Psoas muscle (tissue), 7 donors: ENCODE measurements at regions not wholly inside any gene's neighbourhood (a gene's known extent, or its start where the extent isn't known, plus 50 kb on each side); places are given as distances from the start of the nearest gene placed in this dataset.

Source experiments
- ATAC-seq, 4 donors: fragments of 200-7000 bp; cut with Tn5 transposase; one replicate each; pipeline ENCODE4 v1.9.1; 2020; ENCODE audit warnings: moderate library complexity in 3 of 4, mild to moderate bottlenecking in 2 of 4
- DNase-seq, 2 donors: peaks; one replicate each; pipeline ENCODE4 v3.0.0-alpha.2; 2020
- H3K27ac ChIP-seq: fragments of 200-600 bp; one replicate; pipeline ENCODE4 v1.8.0; 2022
- H3K27me3 ChIP-seq, 3 donors: fragments of 200-600 bp in 1 of 3; one replicate each; pipeline versions ENCODE4 v1.6.1 to v1.8.0; 2013 to 2022; ENCODE audit warnings: low read length in 2 of 3, mild to moderate bottlenecking in 2 of 3, moderate library complexity in 1 of 3; ENCODE audit not compliant: insufficient read depth in 3 of 3
- H3K36me3 ChIP-seq, 2 donors: fragments of 200-600 bp in 1 of 2; one replicate each; pipeline versions ENCODE4 v1.6.1 to v1.8.0; 2013 to 2022; ENCODE audit warnings: low read depth in 1 of 2, mild to moderate bottlenecking in 1 of 2, moderate library complexity in 1 of 2; ENCODE audit not compliant: insufficient read depth in 1 of 2
- H3K4me1 ChIP-seq: fragments of 200-600 bp; one replicate; pipeline ENCODE4 v1.8.0; 2022
- H3K4me3 ChIP-seq: fragments of 200-600 bp; one replicate; pipeline ENCODE4 v1.8.0; 2022; ENCODE audit warnings: mild to moderate bottlenecking
- H3K9me3 ChIP-seq: fragments of 200-600 bp; one replicate; pipeline ENCODE4 v1.8.0; 2022
- WGBS, 3 donors: extraction: QIAGEN DNeasy Blood & Tissue Kit; methylation state at CpG; one replicate each; pipeline versions ENCODE4 v1.1.6 to v1.1.7; 2013; 5-methylcytosine and 5-hydroxymethylcytosine counted together
- intact Hi-C, 2 donors: fragments of 100-400 bp; cut with DNase I; formaldehyde crosslinking; loops; one replicate each; pipeline versions ENCODE4 v1.11.0 to v1.14.2; 2022
- TF ChIP-seq, protein P1 (sequence below): fragments of 200-600 bp; IDR thresholded peaks from one replicate; pipeline ENCODE4 v1.8.0; 2022; ENCODE audit warnings: antibody characterized with exemption
- donor health status: healthy with polysubstance abuse.
- donor health status: DM: no; HTN: no; CAD: no; lungs with moderate emphysema.
- donor health status: Bipolar disorder and iron deficiency.
- donor health status: healthy.
- donor health status: DM: yes; HTN: yes; CAD: no.
- donor health status: DM: no; HTN: no; CAD: no.
- donor health status: DM: yes; HTN: yes; CAD: no.

- ATAC-seq (no peak), DNase-seq (no peak)
- intact Hi-C loops: no loop called here
- Histone ChIP-seq H3K27me3 (peaks cover 0 to 2% (median 0%) of the 10 kb centered on the region in 3 donors), H3K27ac (no peak overlapping the region), H3K4me3 (no peak overlapping the region), H3K9me3 (no peaks in the 10 kb centered on the region), H3K36me3 (no peaks in the 10 kb centered on the region), H3K4me1 (no peaks in the 10 kb centered on the region)
- 61 to 75% (median 69%) methylated on average over 5 of the region's 5 CpGs for WGBS, 3 donors
- TF ChIP-seq, protein P1, sequence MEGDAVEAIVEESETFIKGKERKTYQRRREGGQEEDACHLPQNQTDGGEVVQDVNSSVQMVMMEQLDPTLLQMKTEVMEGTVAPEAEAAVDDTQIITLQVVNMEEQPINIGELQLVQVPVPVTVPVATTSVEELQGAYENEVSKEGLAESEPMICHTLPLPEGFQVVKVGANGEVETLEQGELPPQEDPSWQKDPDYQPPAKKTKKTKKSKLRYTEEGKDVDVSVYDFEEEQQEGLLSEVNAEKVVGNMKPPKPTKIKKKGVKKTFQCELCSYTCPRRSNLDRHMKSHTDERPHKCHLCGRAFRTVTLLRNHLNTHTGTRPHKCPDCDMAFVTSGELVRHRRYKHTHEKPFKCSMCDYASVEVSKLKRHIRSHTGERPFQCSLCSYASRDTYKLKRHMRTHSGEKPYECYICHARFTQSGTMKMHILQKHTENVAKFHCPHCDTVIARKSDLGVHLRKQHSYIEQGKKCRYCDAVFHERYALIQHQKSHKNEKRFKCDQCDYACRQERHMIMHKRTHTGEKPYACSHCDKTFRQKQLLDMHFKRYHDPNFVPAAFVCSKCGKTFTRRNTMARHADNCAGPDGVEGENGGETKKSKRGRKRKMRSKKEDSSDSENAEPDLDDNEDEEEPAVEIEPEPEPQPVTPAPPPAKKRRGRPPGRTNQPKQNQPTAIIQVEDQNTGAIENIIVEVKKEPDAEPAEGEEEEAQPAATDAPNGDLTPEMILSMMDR: no peak
Observed at GRCh38 chr19:31938675-31939074, 406.7 kb upstream of the ZNF507 start.

DNA sequence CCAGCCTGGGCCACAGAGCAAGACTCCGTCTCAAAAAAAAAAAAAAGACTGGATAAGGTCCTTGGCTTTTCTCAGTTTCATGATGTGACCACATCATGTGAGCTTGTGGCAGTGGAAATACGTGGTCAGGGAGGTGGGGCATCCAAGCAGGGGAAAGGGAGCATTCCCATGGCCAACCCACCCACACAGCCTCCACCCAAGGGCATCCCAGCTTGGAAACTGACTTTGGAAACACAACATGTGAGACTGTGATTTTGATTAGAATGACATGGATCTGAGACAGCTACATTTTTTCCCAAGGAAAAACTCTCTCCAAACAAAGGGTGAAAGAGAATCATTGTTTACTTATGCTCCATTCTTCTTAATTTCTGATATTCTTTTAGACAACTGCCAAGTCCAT is 405.0 kb upstream of the ZNF507 start:
- TF ChIP-seq, protein P1: no peak
- ATAC-seq (no peak), DNase-seq (no peak)
- Histone ChIP-seq H3K9me3 (no peaks in the 10 kb centered on the region), H3K27ac (no peak overlapping the region), H3K4me3 (no peak overlapping the region), H3K36me3 (no peaks in the 10 kb centered on the region), H3K4me1 (no peaks in the 10 kb centered on the region), H3K27me3 (peaks cover 0 to 2% (median 0%) of the 10 kb centered on the region in 3 donors)
- intact Hi-C loops: no loop called here
- WGBS, 3 donors: 72 to 80% (median 73%) methylated on average over 2 of the region's 2 CpGs

GRCh38 chr19:31943191-31943661 is 402.2 kb upstream of the ZNF507 start:
- intact Hi-C loops: no loop called here
- H3K9me3 ChIP-seq: no peaks in the 10 kb centered on the region
- 55 to 59% (median 57%) methylated on average over 11 of the region's 11 CpGs for WGBS, 3 donors
- TF ChIP-seq, protein P1: no peak
- H3K4me3 ChIP-seq: no peak overlapping the region
- H3K4me1 ChIP-seq: no peaks in the 10 kb centered on the region
- peaks cover 0 to 2% (median 0%) of the 10 kb centered on the region in 3 donors for H3K27me3 ChIP-seq
- no peak for ATAC-seq
- DNase-seq: no peak
- no peaks in the 10 kb centered on the region for H3K36me3 ChIP-seq
- no peak overlapping the region for H3K27ac ChIP-seq

GRCh38 chr19:31943778-31944177 is 401.6 kb upstream of the ZNF507 start:
- TF ChIP-seq, protein P1: no peak
- whole genome bisulfite sequencing, 3 donors: 82 to 86% (median 85%) methylated on average over 11 of the region's 11 CpGs
- Histone ChIP-seq H3K27ac (no peak overlapping the region), H3K9me3 (no peaks in the 10 kb centered on the region), H3K27me3 (peaks cover 0 to 2% (median 0%) of the 10 kb centered on the region in 3 donors), H3K4me1 (no peaks in the 10 kb centered on the region), H3K36me3 (no peaks in the 10 kb centered on the region), H3K4me3 (no peak overlapping the region)
- ATAC-seq (no peak), DNase-seq (no peak)
- intact Hi-C loops: no loop called here

- H3K4me1 ChIP-seq: no peaks in the 10 kb centered on the region
- ATAC-seq (no peak), DNase-seq (no peak)
- TF ChIP-seq, protein P1: no peak
- H3K27me3 ChIP-seq: peaks cover 0 to 2% (median 0%) of the 10 kb centered on the region in 3 donors
- no peak overlapping the region for H3K4me3 ChIP-seq
- 83 to 86% (median 85%) methylated on average over 3 of the region's 3 CpGs for WGBS, 3 donors
- H3K27ac ChIP-seq: no peak overlapping the region
- intact Hi-C loops: no loop called here
- no peaks in the 10 kb centered on the region for H3K36me3 ChIP-seq
- H3K9me3 ChIP-seq: no peaks in the 10 kb centered on the region
Observed at GRCh38 chr19:31944326-31944725, 401.1 kb upstream of the ZNF507 start.
